ENCODE measurements at regions not wholly inside any gene's neighbourhood (a gene's known extent, or its start where the extent isn't known, plus 50 kb on each side); places are given as distances from the start of the nearest gene placed in this dataset.

DNA sequence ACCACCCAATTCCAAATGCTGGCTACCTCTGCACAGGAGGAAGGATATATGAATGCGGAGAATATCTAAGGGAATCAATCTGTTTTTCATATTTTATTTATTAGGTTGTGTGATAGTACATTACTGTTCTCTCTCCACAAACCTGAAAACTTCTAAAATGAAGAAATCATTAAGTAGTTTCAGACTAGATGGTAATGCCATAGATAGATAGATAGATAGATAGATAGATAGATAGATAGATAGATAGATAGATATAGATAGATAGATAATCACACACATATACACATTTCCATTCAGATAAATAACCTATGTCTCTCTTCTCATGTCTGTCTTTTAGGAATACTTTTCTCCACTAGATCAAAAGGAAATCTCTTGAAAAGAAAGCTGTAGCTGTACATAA, 126.1 kb upstream of the TSPAN8 start:
- no peaks in the 10 kb centered on the region for H3K36me3 ChIP-seq
- intact Hi-C loops (cut with DNase I), result no loop called here
- TF ChIP-seq, protein P1, sequence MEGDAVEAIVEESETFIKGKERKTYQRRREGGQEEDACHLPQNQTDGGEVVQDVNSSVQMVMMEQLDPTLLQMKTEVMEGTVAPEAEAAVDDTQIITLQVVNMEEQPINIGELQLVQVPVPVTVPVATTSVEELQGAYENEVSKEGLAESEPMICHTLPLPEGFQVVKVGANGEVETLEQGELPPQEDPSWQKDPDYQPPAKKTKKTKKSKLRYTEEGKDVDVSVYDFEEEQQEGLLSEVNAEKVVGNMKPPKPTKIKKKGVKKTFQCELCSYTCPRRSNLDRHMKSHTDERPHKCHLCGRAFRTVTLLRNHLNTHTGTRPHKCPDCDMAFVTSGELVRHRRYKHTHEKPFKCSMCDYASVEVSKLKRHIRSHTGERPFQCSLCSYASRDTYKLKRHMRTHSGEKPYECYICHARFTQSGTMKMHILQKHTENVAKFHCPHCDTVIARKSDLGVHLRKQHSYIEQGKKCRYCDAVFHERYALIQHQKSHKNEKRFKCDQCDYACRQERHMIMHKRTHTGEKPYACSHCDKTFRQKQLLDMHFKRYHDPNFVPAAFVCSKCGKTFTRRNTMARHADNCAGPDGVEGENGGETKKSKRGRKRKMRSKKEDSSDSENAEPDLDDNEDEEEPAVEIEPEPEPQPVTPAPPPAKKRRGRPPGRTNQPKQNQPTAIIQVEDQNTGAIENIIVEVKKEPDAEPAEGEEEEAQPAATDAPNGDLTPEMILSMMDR (IDR thresholded peaks at IDR 0.05), result no peak
- DNase-seq (no peak), ATAC-seq (no peak)
- 94 to 100% (median 100%) methylated on average over 1 of the region's 1 CpG for WGBS, 4 donors
- no peak overlapping the region for H3K4me3 ChIP-seq
- no peaks in the 10 kb centered on the region for H3K27me3 ChIP-seq
- no peak overlapping the region for H3K27ac ChIP-seq
- H3K4me1 ChIP-seq, result no peaks in the 10 kb centered on the region
- no peaks in the 10 kb centered on the region for H3K9me3 ChIP-seq

DNA sequence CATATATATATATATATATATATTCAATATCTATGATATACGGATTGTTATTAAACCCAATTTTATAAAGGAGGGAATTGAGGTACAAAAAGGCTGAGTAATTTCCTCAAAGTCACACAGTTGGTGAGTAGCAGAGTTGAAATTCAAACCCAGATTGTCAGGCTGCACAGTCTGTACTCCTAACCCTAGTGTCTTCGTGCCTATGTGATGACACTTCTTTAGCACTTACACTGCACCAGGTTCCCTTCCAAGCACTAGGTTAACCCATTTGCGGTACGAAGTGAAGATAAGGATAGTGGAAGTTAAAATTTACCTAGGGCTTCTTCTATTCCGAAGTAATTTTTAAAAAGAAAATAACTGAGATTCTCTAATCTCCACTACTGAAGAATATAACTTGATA, 125.1 kb upstream of the TSPAN8 start:
- no peaks in the 10 kb centered on the region for H3K4me1 ChIP-seq
- no peak for DNase-seq
- intact Hi-C loops (cut with DNase I), result no loop called here
- no peak overlapping the region for H3K27ac ChIP-seq
- no peak for TF ChIP-seq POLR2A (IDR thresholded peaks at IDR 0.05)
- TF ChIP-seq, protein P1 (IDR thresholded peaks at IDR 0.05), result no peak
- no peaks in the 10 kb centered on the region for H3K9me3 ChIP-seq
- H3K27me3 ChIP-seq, result no peaks in the 10 kb centered on the region
- no peaks in the 10 kb centered on the region for H3K36me3 ChIP-seq
- no peak overlapping the region for H3K4me3 ChIP-seq
- ATAC-seq, result no peak
- WGBS, 4 donors, result 65 to 81% (median 76%) methylated on average over 5 of the region's 5 CpGs

DNA sequence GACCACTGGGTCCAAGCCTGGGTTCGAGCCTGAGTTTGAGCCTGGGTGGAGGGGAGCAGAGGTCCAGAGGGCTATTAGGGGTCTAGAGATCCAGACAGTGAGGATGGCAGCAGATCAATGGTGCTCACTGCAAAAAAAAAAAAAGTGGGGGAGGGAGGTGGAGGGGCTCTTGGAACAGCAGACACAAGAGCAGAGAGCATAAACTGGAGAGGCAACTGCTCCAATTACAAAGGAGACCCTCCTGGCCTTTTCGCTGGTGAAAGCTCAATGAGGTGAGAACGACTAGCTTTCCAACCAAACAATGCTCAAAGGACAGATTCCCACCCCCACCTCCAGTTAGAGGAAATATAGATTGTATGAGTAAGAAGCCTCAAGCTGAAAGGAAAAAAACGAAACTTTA, 124.2 kb upstream of the TSPAN8 start:
- Histone ChIP-seq H3K4me1 (no peaks in the 10 kb centered on the region), H3K4me3 (no peak overlapping the region), H3K9me3 (no peaks in the 10 kb centered on the region), H3K27ac (no peak overlapping the region), H3K36me3 (no peaks in the 10 kb centered on the region), H3K27me3 (no peaks in the 10 kb centered on the region)
- 36 to 55% (median 39%) methylated on average over 4 of the region's 4 CpGs for WGBS, 4 donors
- DNase-seq (no peak), ATAC-seq (no peak)
- intact Hi-C loops (cut with DNase I), result no loop called here
- TF ChIP-seq, protein P1 (IDR thresholded peaks at IDR 0.05), result no peak
- TF ChIP-seq POLR2A (IDR thresholded peaks at IDR 0.05), result no peak

DNA sequence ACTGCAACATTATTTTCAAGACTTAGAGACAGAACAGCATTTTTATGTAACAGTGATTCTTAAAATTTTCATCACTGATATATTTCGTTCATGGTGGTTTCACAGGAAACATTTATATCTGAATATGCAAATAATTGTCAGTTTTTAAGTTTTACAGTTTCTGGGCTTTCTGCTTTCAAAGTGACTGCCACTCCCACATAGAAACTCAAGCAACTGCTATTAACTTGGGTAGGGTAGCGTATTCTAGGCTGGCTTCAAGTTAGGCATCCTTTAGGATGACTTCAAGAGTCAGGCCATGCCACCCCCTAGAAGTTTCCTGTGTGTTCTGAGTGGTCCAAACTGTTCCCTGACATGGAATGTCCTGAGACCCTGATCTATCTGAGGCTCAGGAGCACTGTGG, 123.6 kb upstream of the TSPAN8 start:
- DNase-seq, result no peak
- H3K36me3 ChIP-seq, result no peaks in the 10 kb centered on the region
- no peak overlapping the region for H3K27ac ChIP-seq
- H3K4me1 ChIP-seq, result no peaks in the 10 kb centered on the region
- ATAC-seq, result no peak
- no peak overlapping the region for H3K4me3 ChIP-seq
- no peak for TF ChIP-seq POLR2A (IDR thresholded peaks at IDR 0.05)
- TF ChIP-seq, protein P1 (IDR thresholded peaks at IDR 0.05), result no peak
- H3K9me3 ChIP-seq, result no peaks in the 10 kb centered on the region
- H3K27me3 ChIP-seq, result no peaks in the 10 kb centered on the region
- 67 to 81% (median 76%) methylated on average over 2 of the region's 2 CpGs for WGBS, 4 donors
- intact Hi-C loops (cut with DNase I), result no loop called here
